NCI-H187 (cell line): ENCODE measurements at regions not wholly inside any gene's neighbourhood (a gene's known extent, or its start where the extent isn't known, plus 50 kb on each side); places are given as distances from the start of the nearest gene placed in this dataset.
"Not testable (repeated sequence)": the region's sequence is repeated elsewhere in the genome, so short reads cannot be mapped to it uniquely, and the experiment has no call there.

Experiments used
- DNase-seq, 2 experiments: peaks; one replicate each; lab custom pipeline; 2025; lab: John Stamatoyannopoulos, UW

GRCh38 chr10:8338177-8338766 is 283.8 kb downstream of the GATA3 start:
- DNase-seq, result no peak

DNA sequence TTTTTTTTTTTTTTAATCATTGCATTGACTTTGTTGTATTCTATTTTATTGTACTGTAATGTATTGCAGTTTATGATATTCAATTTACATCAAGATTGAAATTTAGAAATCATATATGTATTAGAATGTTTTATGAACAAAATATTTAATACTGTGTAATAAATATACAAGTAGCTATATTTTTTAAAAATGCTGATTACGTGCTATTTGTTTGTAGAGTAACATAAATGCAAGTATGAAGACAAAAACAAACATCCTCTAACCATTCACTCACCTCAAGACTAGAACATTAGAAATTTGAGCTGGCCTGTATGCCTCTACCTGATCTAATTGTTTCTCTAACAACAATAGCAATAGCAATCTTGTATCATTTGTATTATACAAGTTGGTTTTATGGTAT is 290.3 kb downstream of the GATA3 start:
- DNase-seq, result no peak

DNA sequence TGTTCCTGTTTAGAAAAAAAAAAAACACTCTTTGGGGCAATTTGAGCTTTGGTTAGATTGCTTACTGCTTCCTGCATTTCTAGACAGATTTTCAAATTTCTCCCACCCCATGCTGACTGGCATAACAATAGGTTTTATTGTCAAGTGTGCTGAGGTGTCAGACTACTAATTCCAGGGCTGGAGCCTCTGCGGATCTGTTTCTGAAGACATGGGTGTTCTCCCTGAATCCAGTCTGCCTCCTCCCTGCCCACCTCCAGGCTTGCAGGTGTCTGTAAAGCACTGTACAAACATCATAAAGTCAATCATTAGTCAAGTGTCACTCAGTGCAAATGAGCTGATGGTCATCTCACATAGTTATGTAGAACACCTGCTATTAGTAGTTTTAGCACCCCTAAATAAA is 292.4 kb downstream of the GATA3 start:
- no peak for DNase-seq

GRCh38 chr10:8347614-8348013 is 293.1 kb downstream of the GATA3 start:
- DNase-seq, result not testable (repeated sequence)

GRCh38 chr10:8349610-8350249 is 295.2 kb downstream of the GATA3 start:
- no peak for DNase-seq

DNA sequence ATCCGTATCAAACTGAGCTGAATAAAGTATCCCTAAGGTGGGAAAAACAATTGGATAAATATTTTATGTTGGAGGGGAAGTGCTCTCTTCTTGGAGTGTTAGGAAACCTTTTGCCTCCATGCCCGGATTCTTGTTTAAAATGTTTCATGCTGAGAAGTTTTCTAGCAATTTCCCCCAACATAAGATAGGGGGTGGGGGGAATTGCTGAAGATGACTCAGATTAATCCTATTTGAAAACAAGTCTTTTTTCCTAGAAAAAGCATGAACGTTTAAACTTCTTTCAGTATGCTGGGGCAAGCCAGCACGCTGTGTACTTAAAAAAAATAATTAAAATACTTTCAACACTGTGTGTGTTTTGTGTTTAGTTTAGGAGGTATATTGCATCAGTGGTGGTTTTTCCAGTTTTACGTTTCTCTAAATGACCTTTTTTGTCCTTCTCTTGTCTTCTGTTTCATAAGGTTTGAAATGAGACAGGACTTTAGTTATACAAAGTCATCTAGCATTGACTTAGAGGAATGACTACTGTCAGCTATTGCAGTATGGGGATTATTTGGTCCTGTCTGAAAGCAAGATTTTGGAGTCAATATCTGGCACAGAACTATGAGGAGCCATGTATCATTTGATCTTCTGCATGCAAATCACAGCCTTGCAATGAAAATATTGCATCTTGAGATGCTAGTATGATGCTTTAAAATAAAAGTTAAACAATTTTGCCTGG is 295.9 kb downstream of the GATA3 start:
- no peak for DNase-seq

- no peak for DNase-seq
These were observed 297.9 kb downstream of the GATA3 start for GRCh38 chr10:8352171-8353075.

- no peak for DNase-seq
These were observed 301.8 kb downstream of the GATA3 start for GRCh38 chr10:8356283-8356682.

DNA sequence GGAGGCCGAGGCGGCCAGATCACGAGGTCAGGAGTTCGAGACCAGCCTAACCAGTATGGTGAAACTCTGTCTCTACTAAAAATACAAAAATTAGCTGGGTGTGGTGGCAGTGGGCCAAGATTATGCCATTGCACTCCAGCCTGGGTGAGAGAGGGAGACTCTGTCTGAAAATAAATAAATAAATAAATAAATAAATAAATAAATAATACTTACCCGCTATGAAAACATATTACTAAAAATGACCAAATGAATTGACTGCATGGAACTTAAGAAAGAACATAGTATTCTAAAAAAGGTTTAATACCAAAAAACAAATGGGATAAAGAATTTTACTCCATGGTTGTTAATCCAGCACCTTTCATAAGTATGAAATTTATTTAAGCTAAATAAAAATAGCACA is 305.0 kb downstream of the GATA3 start:
- no peak for DNase-seq

DNA sequence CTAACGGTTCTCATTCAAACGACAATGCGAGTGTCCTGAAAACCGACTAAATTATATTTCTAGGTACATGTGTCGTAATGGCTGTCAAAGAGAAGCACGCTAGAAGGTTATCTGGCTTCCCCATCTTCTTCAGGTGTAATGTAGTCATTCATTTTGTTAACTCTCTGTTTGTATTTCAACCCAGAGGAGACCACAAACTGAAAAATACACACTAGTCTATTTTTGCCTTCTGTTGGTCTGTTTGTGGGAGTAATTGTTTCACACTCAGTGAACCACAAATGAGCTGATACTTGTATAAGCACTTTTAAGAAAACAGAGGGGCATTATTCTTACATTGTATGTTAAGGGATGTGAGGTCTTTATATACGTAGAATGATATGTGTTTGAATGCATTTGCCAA is 305.9 kb downstream of the GATA3 start:
- DNase-seq, result no peak

- no peak for DNase-seq
These were observed 306.5 kb downstream of the GATA3 start for GRCh38 chr10:8360814-8361509.

- DNase-seq, result no peak
These were observed 307.0 kb downstream of the GATA3 start for GRCh38 chr10:8361510-8361844.

- DNase-seq, result no peak
These were observed 311.7 kb downstream of the GATA3 start for GRCh38 chr10:8365935-8366911.

DNA sequence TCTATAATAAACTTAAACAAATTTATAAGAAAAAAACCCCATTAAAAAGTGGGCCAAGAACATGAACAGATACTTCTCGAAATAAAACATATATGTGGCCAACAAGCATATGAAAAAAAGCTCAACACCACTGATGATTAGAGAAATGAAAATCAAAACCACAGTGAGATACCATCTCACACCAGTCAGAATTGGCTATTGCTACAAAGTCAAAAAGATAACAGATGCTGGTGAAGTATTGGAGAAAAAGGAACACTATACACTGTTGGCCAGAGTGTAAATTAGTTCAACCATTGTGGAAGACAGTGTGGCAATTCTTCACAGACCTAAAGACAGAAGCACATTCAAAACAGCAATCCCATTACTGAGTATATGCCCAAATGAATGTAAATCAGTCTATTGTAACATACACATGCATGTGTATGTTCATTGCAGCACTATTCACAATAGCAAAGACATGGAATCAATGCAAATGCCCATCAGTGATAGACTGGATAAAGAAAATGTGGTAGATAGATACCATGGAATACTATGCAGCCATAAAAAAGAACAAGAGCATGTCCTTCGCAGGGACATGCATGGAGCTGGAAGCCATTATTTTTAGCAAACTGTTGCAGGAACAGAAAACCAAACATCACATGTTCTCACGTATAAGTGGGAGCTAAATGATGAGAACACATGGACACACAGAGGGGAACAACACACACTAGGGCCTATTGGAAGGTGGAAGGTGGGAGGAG is 313.4 kb downstream of the GATA3 start:
- not testable (repeated sequence) for DNase-seq

DNA sequence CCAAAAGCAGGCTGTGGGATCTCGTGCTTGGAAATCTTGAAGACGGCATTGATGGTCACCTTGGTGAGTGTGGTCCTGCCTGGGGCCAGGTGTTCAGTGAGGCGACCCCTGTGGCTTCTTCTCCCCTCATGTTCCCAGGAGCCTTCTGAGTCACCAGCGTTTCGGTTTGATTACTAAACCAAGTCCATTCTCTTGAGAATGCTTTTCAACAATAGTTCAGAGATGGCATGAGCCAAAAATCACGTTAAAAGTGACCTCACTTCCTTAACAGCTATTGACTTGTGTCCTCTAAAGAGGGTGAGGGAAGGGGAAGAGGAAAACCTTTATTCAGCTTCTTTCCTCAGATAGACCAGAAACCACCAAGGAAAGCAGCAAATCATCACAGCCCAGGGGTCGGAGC is 315.2 kb downstream of the GATA3 start:
- no peak for DNase-seq

- no peak for DNase-seq
These were observed 319.8 kb downstream of the GATA3 start for GRCh38 chr10:8374334-8374733.

DNA sequence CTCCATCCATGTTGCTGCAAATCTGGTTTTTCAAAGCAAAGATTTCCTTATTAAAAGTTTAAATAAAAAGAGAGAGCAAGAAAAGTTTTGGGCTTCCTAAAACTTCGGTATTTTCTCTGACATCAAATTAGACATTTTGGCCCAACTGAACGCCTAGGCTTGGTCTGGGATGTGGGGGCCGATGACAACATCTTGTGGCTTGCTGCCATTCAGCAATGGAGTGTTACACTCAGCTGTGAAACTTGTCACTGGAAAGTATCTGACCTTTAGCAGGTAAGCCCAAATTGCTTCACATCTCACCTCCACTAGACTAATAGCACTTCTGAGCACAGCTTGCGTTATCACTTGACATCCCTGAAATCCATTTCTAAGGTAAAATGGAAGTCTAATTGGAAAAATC is 320.6 kb downstream of the GATA3 start:
- DNase-seq, result no peak

DNA sequence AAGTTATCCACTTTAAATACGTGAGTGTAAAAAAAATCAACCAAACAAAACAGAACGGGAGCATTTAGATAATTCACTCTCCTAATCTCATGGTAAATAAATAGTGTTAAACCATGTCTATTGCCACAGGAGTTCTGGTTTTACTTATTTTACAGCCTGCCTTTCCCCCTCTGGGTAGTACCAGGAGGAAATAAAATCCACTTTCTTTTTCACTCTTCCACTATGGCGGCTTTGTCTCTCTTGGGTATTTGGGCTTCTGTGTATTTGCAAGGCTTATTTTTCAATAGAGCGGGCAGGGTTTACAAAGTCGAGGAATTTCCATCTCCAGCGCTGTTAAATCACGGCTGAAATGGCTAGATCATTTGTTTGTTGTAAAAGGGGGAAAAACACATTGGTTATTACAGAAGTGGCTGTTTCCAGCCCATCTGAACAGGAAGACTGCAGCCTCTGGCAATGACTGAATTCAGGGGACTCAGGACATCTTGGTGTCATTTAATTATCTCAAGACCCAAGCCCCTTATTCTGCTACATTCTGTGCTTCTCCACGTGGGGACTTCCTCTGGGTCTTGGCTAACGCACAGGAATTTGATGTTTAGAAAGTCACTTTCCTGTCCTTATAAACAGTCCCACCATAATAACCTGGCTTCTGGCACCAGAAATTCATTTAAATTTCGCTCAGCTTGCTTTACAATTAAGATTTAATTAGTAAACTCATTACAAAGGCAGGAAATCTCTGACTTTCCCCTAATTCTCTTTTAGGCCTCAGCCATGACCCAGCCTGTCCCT is 323.9 kb downstream of the GATA3 start:
- DNase-seq, result no peak
